Neural progenitor cell (in vitro differentiated cells): ENCODE measurements at regions not wholly inside any gene's neighbourhood (a gene's known extent, or its start where the extent isn't known, plus 50 kb on each side); places are given as distances from the start of the nearest gene placed in this dataset.

ENCODE experiments used
- DNase-seq: peaks from one replicate; pipeline ENCODE4 v3.0.0-alpha.2; 2016; ENCODE audit warnings: low spot score
- H2AFZ ChIP-seq: fragments of 200-600 bp; sonication (generic); replicated peaks from 2 replicates; pipeline ENCODE4 v1.6.1; 2016; ENCODE audit warnings: antibody characterized with exemption
- H3F3A ChIP-seq: fragments of 200-600 bp; sonication (generic); 2 replicates; pipeline ENCODE4 v1.6.1; 2016; ENCODE audit warnings: antibody characterized with exemption, low read depth
- H3K27ac ChIP-seq: fragments of 200-600 bp; sonication (generic); 2 replicates; pipeline ENCODE4 v1.5.1; 2016; ENCODE audit warnings: mild to moderate bottlenecking
- H3K27me3 ChIP-seq: fragments of 200-600 bp; sonication (generic); 2 replicates; pipeline ENCODE4 v1.6.1; 2016; ENCODE audit warnings: mild to moderate bottlenecking, moderate library complexity
- H3K36me3 ChIP-seq: fragments of 200-600 bp; sonication (generic); 2 replicates; pipeline ENCODE4 v1.5.1; 2016
- H3K4me1 ChIP-seq: fragments of 200-600 bp; sonication (generic); 2 replicates; pipeline ENCODE4 v1.6.1; 2016; ENCODE audit warnings: mixed run types
- H3K4me2 ChIP-seq: fragments of 200-600 bp; sonication (generic); 2 replicates; pipeline ENCODE4 v1.6.1; 2016
- H3K4me3 ChIP-seq: fragments of 200-600 bp; sonication (generic); 2 replicates; pipeline ENCODE4 v1.5.1; 2016
- H3K79me2 ChIP-seq: fragments of 200-600 bp; sonication (generic); 2 replicates; pipeline ENCODE4 v1.6.1; 2016; ENCODE audit warnings: low read depth
- H3K9ac ChIP-seq: fragments of 200-600 bp; sonication (generic); 2 replicates; pipeline ENCODE4 v1.6.1; 2016
- H3K9me3 ChIP-seq: fragments of 200-600 bp; sonication (generic); 2 replicates; pipeline ENCODE4 v1.5.1; 2016; ENCODE audit warnings: low read depth
- H4K20me1 ChIP-seq: fragments of 200-600 bp; sonication (generic); 2 replicates; pipeline ENCODE4 v1.6.1; 2016; ENCODE audit warnings: low read depth
- H3K27ac Mint-ChIP-seq: 3 replicates; pipeline ENCODE4 v1.8.0; 2021; ENCODE audit warnings: mixed read lengths
- H3K27me3 Mint-ChIP-seq: 2 replicates; pipeline ENCODE4 v1.8.0; 2022; ENCODE audit warnings: low read depth, mild to moderate bottlenecking, inconsistent platforms, moderate library complexity, mixed read lengths; ENCODE audit not compliant: insufficient read depth
- H3K36me3 Mint-ChIP-seq: 3 replicates; pipeline ENCODE4 v1.8.0; 2021; ENCODE audit warnings: mixed read lengths
- H3K4me1 Mint-ChIP-seq: 3 replicates; pipeline ENCODE4 v1.8.0; 2021; ENCODE audit warnings: mixed read lengths
- H3K4me3 Mint-ChIP-seq: 3 replicates; pipeline ENCODE4 v1.8.0; 2021; ENCODE audit warnings: mild to moderate bottlenecking, moderate library complexity, mixed read lengths
- H3K9me3 Mint-ChIP-seq: 3 replicates; pipeline ENCODE4 v1.8.0; 2020; ENCODE audit warnings: mixed read lengths
- EZH2 ChIP-seq: fragments of 200-600 bp; sonication (generic); IDR thresholded peaks from 2 replicates; pipeline ENCODE4 v1.6.1; 2017; ENCODE audit warnings: antibody characterized with exemption, mild to moderate bottlenecking, moderate library complexity
- EZH2phosphoT487 ChIP-seq: fragments of 200-600 bp; sonication (generic); IDR thresholded peaks from 2 replicates; pipeline ENCODE4 v1.6.1; 2017; ENCODE audit warnings: antibody characterized with exemption
- TF ChIP-seq, protein P1 (sequence below): fragments of 200-600 bp; sonication (generic); IDR thresholded peaks from 2 replicates; pipeline ENCODE4 v1.5.1; 2017; ENCODE audit warnings: antibody characterized with exemption, mild to moderate bottlenecking

DNA sequence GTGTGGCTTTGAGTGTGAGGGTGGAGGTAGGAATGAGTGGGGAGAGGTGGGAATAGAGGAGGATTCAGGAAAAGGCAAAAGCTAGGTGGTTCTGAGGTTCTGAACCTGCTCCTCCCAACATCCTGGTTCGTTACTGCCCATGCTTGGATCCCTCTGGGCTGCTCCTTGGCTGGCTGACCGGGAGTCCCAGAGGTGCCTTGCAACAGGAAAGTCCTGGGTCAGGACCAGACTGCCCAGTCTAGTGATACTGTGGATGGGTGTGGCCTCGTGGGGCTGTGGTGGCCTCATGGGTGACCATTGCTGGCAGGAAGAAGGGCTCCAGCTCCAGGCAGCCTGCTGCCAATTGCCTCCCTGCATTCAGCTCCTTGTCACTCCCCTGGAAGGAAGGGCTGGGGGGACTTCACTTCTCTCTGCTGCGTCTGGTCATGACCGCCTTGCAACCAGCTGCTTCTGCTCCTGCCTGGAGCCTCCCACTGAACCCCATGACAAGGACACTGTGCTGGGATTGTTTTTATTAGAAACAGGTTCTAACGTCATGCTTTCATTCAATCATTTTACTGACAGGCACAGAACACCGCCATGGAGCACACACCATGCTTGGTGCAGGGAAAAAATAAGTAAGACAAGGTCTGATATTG, 61.5 kb upstream of the UBL3 start:
- H3K36me3 ChIP-seq: no peaks in the 10 kb centered on the region
- peak overlapping the region; percentile 59 for H3K27ac Mint-ChIP-seq
- no peaks in the 10 kb centered on the region for H3K4me1 ChIP-seq
- no peaks in the 10 kb centered on the region for H4K20me1 ChIP-seq
- H3K4me2 ChIP-seq: no peak overlapping the region
- peaks cover 4% of the 10 kb centered on the region for H3K27me3 Mint-ChIP-seq
- no peaks in the 10 kb centered on the region for H3K9me3 ChIP-seq
- H3K4me3 Mint-ChIP-seq: no peak overlapping the region
- H3K9me3 Mint-ChIP-seq: no peaks in the 10 kb centered on the region
- no peak for DNase-seq
- no peaks in the 10 kb centered on the region for H3F3A ChIP-seq
- TF ChIP-seq, protein P1, sequence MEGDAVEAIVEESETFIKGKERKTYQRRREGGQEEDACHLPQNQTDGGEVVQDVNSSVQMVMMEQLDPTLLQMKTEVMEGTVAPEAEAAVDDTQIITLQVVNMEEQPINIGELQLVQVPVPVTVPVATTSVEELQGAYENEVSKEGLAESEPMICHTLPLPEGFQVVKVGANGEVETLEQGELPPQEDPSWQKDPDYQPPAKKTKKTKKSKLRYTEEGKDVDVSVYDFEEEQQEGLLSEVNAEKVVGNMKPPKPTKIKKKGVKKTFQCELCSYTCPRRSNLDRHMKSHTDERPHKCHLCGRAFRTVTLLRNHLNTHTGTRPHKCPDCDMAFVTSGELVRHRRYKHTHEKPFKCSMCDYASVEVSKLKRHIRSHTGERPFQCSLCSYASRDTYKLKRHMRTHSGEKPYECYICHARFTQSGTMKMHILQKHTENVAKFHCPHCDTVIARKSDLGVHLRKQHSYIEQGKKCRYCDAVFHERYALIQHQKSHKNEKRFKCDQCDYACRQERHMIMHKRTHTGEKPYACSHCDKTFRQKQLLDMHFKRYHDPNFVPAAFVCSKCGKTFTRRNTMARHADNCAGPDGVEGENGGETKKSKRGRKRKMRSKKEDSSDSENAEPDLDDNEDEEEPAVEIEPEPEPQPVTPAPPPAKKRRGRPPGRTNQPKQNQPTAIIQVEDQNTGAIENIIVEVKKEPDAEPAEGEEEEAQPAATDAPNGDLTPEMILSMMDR: no peak
- TF ChIP-seq EZH2 (no peak), EZH2phosphoT487 (no peak)
- peaks cover 15% of the 10 kb centered on the region for H3K4me1 Mint-ChIP-seq
- H3K79me2 ChIP-seq: no peaks in the 10 kb centered on the region
- H3K27ac ChIP-seq: no peak overlapping the region
- H3K9ac ChIP-seq: no peak overlapping the region
- no peak overlapping the region for H3K4me3 ChIP-seq
- H2AFZ ChIP-seq: no peak overlapping the region
- no peaks in the 10 kb centered on the region for H3K27me3 ChIP-seq
- no peaks in the 10 kb centered on the region for H3K36me3 Mint-ChIP-seq

DNA sequence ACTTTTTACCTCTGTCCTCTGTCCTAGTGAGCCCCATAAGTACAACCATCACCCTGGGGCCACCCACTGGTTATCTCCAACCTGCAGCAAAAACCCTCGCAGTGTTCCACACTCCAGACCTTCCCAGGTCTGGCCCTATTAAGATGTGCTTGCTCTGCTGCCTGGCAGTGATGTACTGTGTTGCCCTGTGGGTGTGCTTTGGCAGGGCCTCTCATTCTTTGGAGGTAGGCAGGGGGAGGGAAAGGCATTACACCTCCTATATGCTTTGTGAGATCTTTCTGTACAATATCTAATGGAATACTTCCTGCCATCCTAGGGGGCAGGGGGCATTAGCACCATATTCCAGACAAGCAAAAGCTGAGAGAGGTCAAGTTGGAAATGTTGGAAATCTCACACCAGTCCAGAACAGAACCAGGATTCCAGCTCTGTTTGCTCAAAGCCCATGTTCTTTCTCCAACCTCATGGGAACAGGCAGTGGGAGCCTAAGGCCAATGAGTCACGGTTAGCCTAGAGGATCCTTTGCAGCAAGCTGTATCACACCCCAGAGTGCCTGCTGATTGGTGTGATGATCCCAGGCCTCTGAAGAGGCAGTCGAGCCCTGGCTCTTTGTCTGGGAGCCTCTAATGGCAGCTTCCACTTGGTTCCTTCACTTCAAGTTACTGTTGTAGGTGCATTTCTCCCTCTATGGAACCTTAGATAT, 59.7 kb upstream of the UBL3 start:
- Histone ChIP-seq H3K27me3 (no peaks in the 10 kb centered on the region), H3K36me3 (no peaks in the 10 kb centered on the region), H3K4me2 (no peak overlapping the region), H3K9ac (no peak overlapping the region), H3K79me2 (no peaks in the 10 kb centered on the region), H3K4me1 (no peaks in the 10 kb centered on the region), H3K27ac (no peak overlapping the region), H4K20me1 (no peaks in the 10 kb centered on the region), H3F3A (no peaks in the 10 kb centered on the region), H3K4me3 (no peak overlapping the region), H2AFZ (peak overlapping the region; percentile 2), H3K9me3 (no peaks in the 10 kb centered on the region)
- H3K4me3 Mint-ChIP-seq: no peak overlapping the region
- no peaks in the 10 kb centered on the region for H3K9me3 Mint-ChIP-seq
- peak overlapping the region; percentile 47 for H3K27ac Mint-ChIP-seq
- no peaks in the 10 kb centered on the region for H3K36me3 Mint-ChIP-seq
- peaks cover 2% of the 10 kb centered on the region for H3K27me3 Mint-ChIP-seq
- no peak for DNase-seq
- TF ChIP-seq, protein P1: no peak
- TF ChIP-seq EZH2phosphoT487 (no peak), EZH2 (no peak)
- H3K4me1 Mint-ChIP-seq: peaks cover 15% of the 10 kb centered on the region

DNA sequence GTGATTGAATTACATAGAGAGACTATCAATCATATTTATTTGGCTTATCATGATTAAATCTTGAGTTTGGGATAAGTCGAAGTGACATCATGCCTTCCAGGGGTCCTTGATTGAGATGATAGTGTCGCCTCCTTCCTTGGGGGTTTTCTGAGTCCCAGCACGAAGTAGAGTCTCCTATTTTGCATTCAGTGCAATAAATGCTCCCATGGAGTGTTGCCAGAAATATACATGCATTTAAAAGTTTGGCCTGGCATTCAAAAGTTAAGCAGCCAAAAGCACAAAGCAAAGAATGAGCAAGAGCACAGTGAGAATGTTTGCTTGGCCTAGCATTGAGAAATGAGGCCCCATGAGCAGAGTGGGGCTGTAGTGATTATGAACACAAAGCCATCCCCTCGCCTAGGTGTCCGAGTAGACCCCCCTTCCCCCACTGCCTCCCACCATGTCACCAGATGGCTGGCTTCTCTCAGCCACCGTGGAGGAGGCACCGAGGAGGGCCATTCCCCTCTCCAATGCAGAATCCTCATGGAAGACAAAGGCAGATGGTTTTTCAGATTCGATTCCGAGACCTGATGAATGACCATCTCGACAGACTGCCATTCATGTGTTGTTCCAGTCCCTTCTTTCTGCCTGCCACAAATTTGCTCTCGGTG, 58.8 kb upstream of the UBL3 start:
- Histone ChIP-seq H3K4me3 (no peak overlapping the region), H3K4me2 (no peak overlapping the region), H4K20me1 (no peaks in the 10 kb centered on the region), H3K79me2 (no peaks in the 10 kb centered on the region), H2AFZ (no peak overlapping the region), H3K9ac (no peak overlapping the region), H3K9me3 (no peaks in the 10 kb centered on the region), H3K27me3 (no peaks in the 10 kb centered on the region), H3F3A (no peaks in the 10 kb centered on the region), H3K36me3 (no peaks in the 10 kb centered on the region), H3K4me1 (no peaks in the 10 kb centered on the region), H3K27ac (no peak overlapping the region)
- Mint-ChIP-seq H3K36me3 (no peaks in the 10 kb centered on the region), H3K4me1 (peaks cover 15% of the 10 kb centered on the region), H3K27ac (no peak overlapping the region), H3K4me3 (no peak overlapping the region), H3K9me3 (no peaks in the 10 kb centered on the region), H3K27me3 (peaks cover 2% of the 10 kb centered on the region)
- TF ChIP-seq, protein P1: no peak
- TF ChIP-seq EZH2 (no peak), EZH2phosphoT487 (no peak)
- no peak for DNase-seq
